ENCODE measurements at regions not wholly inside any gene's neighbourhood (a gene's known extent, or its start where the extent isn't known, plus 50 kb on each side); places are given as distances from the start of the nearest gene placed in this dataset.

GRCh38 chr10:131585761-131586160 is 274.2 kb upstream of the TCERG1L start:
- no peak for DNase-seq

GRCh38 chr10:131586958-131587357 is 275.4 kb upstream of the TCERG1L start:
- no peak for DNase-seq

- DNase-seq = no peak
Observed at GRCh38 chr10:131587976-131588680, 276.6 kb upstream of the TCERG1L start.

- DNase-seq = no peak
Observed at GRCh38 chr10:131588704-131589220, 277.2 kb upstream of the TCERG1L start.

- DNase-seq = no peak
Observed at GRCh38 chr10:131590567-131590966, 279.0 kb upstream of the TCERG1L start.

GRCh38 chr10:131591936-131592335 is 280.4 kb upstream of the TCERG1L start:
- DNase-seq = no peak

- DNase-seq = no peak
Observed at GRCh38 chr10:131609176-131609575, 291.6 kb upstream of the PPP2R2D start.

- DNase-seq = no peak
Observed at GRCh38 chr10:131615150-131615549, 285.7 kb upstream of the PPP2R2D start.

- DNase-seq = no peak
Observed at GRCh38 chr10:131616040-131616439, 284.8 kb upstream of the PPP2R2D start.

- DNase-seq = no peak
Observed at GRCh38 chr10:131617113-131617858, 283.5 kb upstream of the PPP2R2D start.

GRCh38 chr10:131618587-131619267 is 282.1 kb upstream of the PPP2R2D start:
- DNase-seq = no peak

- DNase-seq = no peak
Observed at GRCh38 chr10:131620314-131620713, 280.5 kb upstream of the PPP2R2D start.

GRCh38 chr10:131620904-131621303 is 279.9 kb upstream of the PPP2R2D start:
- no peak for DNase-seq

GRCh38 chr10:131621784-131622624 is 278.8 kb upstream of the PPP2R2D start:
- DNase-seq = no peak

GRCh38 chr10:131625041-131625440 is 275.8 kb upstream of the PPP2R2D start:
- no peak for DNase-seq

- DNase-seq = no peak
Observed at GRCh38 chr10:131626274-131626673, 274.5 kb upstream of the PPP2R2D start.

GRCh38 chr10:131629026-131629770 is 271.6 kb upstream of the PPP2R2D start:
- DNase-seq = no peak

GRCh38 chr10:131630772-131631258 is 270.0 kb upstream of the PPP2R2D start:
- no peak for DNase-seq

GRCh38 chr10:131631619-131632018 is 269.2 kb upstream of the PPP2R2D start:
- DNase-seq = no peak

GRCh38 chr10:131635564-131636015 is 265.2 kb upstream of the PPP2R2D start:
- no peak for DNase-seq

GRCh38 chr10:131636116-131636515 is 264.7 kb upstream of the PPP2R2D start:
- DNase-seq = no peak
